ENCODE measurements at regions not wholly inside any gene's neighbourhood (a gene's known extent, or its start where the extent isn't known, plus 50 kb on each side); places are given as distances from the start of the nearest gene placed in this dataset.

- DNase-seq (ENCODE audit: low read depth): no peak
Measured at GRCh38 chr1:193791746-193792145, 605.3 kb upstream of the B3GALT2 start.

- no peak for DNase-seq (ENCODE audit: low read depth)
Measured at GRCh38 chr1:193787061-193787460, 600.6 kb upstream of the B3GALT2 start.

- DNase-seq (ENCODE audit: low read depth): no peak
Measured at GRCh38 chr1:193785850-193786420, 599.5 kb upstream of the B3GALT2 start.

- DNase-seq (ENCODE audit: low read depth): no peak
Measured at GRCh38 chr1:193774536-193775323, 588.3 kb upstream of the B3GALT2 start.

- DNase-seq (ENCODE audit: low read depth): no peak
Measured at GRCh38 chr1:193771596-193771995, 585.2 kb upstream of the B3GALT2 start.

- DNase-seq (ENCODE audit: low read depth): no peak
Measured at GRCh38 chr1:193769651-193770050, 583.2 kb upstream of the B3GALT2 start.

GRCh38 chr1:193767886-193768285 lies 581.5 kb upstream of the B3GALT2 start:
- no peak for DNase-seq (ENCODE audit: low read depth)

- no peak for DNase-seq (ENCODE audit: low read depth)
Measured at GRCh38 chr1:193766329-193766728, 579.9 kb upstream of the B3GALT2 start.

- no peak for DNase-seq (ENCODE audit: low read depth)
Measured at GRCh38 chr1:193763266-193763665, 576.9 kb upstream of the B3GALT2 start.

GRCh38 chr1:193762236-193762635 lies 575.8 kb upstream of the B3GALT2 start:
- DNase-seq (ENCODE audit: low read depth): no peak

GRCh38 chr1:193755441-193755840 lies 569.0 kb upstream of the B3GALT2 start:
- DNase-seq (ENCODE audit: low read depth): no peak

GRCh38 chr1:193754732-193755427 lies 568.5 kb upstream of the B3GALT2 start:
- DNase-seq (ENCODE audit: low read depth): no peak

- DNase-seq (ENCODE audit: low read depth): no peak
Measured at GRCh38 chr1:193754151-193754550, 567.7 kb upstream of the B3GALT2 start.

GRCh38 chr1:193753038-193753756 lies 566.8 kb upstream of the B3GALT2 start:
- no peak for DNase-seq (ENCODE audit: low read depth)

- no peak for DNase-seq (ENCODE audit: low read depth)
Measured at GRCh38 chr1:193749868-193750267, 563.5 kb upstream of the B3GALT2 start.

GRCh38 chr1:193747579-193747978 lies 561.2 kb upstream of the B3GALT2 start:
- no peak for DNase-seq (ENCODE audit: low read depth)

- DNase-seq (ENCODE audit: low read depth): no peak
Measured at GRCh38 chr1:193741228-193741627, 554.8 kb upstream of the B3GALT2 start.

GRCh38 chr1:193740762-193741161 lies 554.3 kb upstream of the B3GALT2 start:
- DNase-seq (ENCODE audit: low read depth): no peak

- no peak for DNase-seq (ENCODE audit: low read depth)
Measured at GRCh38 chr1:193736507-193736906, 550.1 kb upstream of the B3GALT2 start.

GRCh38 chr1:193733674-193734073 lies 547.3 kb upstream of the B3GALT2 start:
- DNase-seq (ENCODE audit: low read depth): no peak

- no peak for DNase-seq (ENCODE audit: low read depth)
Measured at GRCh38 chr1:193730017-193730416, 543.6 kb upstream of the B3GALT2 start.

GRCh38 chr1:193729429-193729828 lies 543.0 kb upstream of the B3GALT2 start:
- DNase-seq (ENCODE audit: low read depth): no peak

GRCh38 chr1:193727850-193728249 lies 541.4 kb upstream of the B3GALT2 start:
- no peak for DNase-seq (ENCODE audit: low read depth)

Measured in activated T-cell treated with anti-CD3 and anti-CD28 coated beads for 1 hour (primary cell).